Keratinocyte (primary cell): ENCODE measurements at regions not wholly inside any gene's neighbourhood (a gene's known extent, or its start where the extent isn't known, plus 50 kb on each side); places are given as distances from the start of the nearest gene placed in this dataset.

Source experiments
- DNase-seq: peaks from one replicate; pipeline ENCODE4 v3.0.0-alpha.2; 2011; ENCODE audit warnings: low read depth, missing footprints, low spot score
- FAIRE-seq: peaks from 2 replicates; lab custom pipeline; 2011; peaks lifted over from hg19 to GRCh38; lab: Jason Lieb, UNC
- H2AFZ ChIP-seq: 2 replicates; pipeline ENCODE4 v1.6.0; 2012; ENCODE audit warnings: low read length, control low read depth, inconsistent platforms; ENCODE audit not compliant: control insufficient read depth
- H3K27ac ChIP-seq: 2 replicates; pipeline ENCODE4 v1.5.1; 2011; ENCODE audit warnings: low read length; ENCODE audit not compliant: control insufficient read depth, insufficient read depth
- H3K27me3 ChIP-seq: 3 replicates; pipeline ENCODE4 v1.6.0; 2011; ENCODE audit warnings: low read length; ENCODE audit not compliant: control insufficient read depth, insufficient read depth; ENCODE audit errors: extremely low read depth
- H3K36me3 ChIP-seq, 2 experiments: 2 replicates in 1 of 2; 3 replicates in 1 of 2; pipeline ENCODE4 v1.5.1; 2011; ENCODE audit warnings: low read length in 2 of 2, mild to moderate bottlenecking in 1 of 2; ENCODE audit not compliant: control insufficient read depth in 2 of 2, insufficient read depth in 2 of 2; ENCODE audit errors: extremely low read depth in 1 of 2
- H3K4me1 ChIP-seq: 3 replicates; pipeline ENCODE4 v1.5.1; 2011; ENCODE audit warnings: low read length; ENCODE audit not compliant: control insufficient read depth, insufficient read depth; ENCODE audit errors: extremely low read depth
- H3K4me2 ChIP-seq: 3 replicates; pipeline ENCODE4 v1.6.0; 2011; ENCODE audit warnings: low read depth, low read length; ENCODE audit not compliant: control insufficient read depth, insufficient read depth; ENCODE audit errors: extremely low read depth
- H3K4me3 ChIP-seq, 3 experiments: fragments of 200-600 bp in 1 of 3; sonication (generic) in 1 of 3; 2 replicates in 2 of 3; 3 replicates in 1 of 3; pipeline ENCODE4 v1.5.1; 2011 to 2016; ENCODE audit warnings: low read length in 3 of 3, mild to moderate bottlenecking in 3 of 3, control low read depth in 2 of 3, inconsistent platforms in 1 of 3, low read depth in 1 of 3, mixed read lengths in 1 of 3, mixed run types in 1 of 3, moderate library complexity in 1 of 3; ENCODE audit not compliant: control insufficient read depth in 2 of 3, insufficient read depth in 2 of 3; ENCODE audit errors: extremely low read depth in 1 of 3
- H3K79me2 ChIP-seq: 2 replicates; pipeline ENCODE4 v1.6.0; 2012; ENCODE audit warnings: low read length; ENCODE audit not compliant: control insufficient read depth, insufficient read depth
- H3K9ac ChIP-seq: 3 replicates; pipeline ENCODE4 v1.6.0; 2011; ENCODE audit warnings: low read length; ENCODE audit not compliant: control insufficient read depth, insufficient read depth; ENCODE audit errors: extremely low read depth
- H3K9me1 ChIP-seq: 3 replicates; pipeline ENCODE4 v1.6.0; 2011; ENCODE audit warnings: low read length; ENCODE audit not compliant: control insufficient read depth, insufficient read depth; ENCODE audit errors: extremely low read depth
- H3K9me3 ChIP-seq: 2 replicates; pipeline ENCODE4 v1.5.1; 2012; ENCODE audit warnings: low read depth, low read length; ENCODE audit not compliant: control insufficient read depth
- H4K20me1 ChIP-seq: 3 replicates; pipeline ENCODE4 v1.6.0; 2011; ENCODE audit warnings: low read length; ENCODE audit not compliant: control insufficient read depth, insufficient read depth; ENCODE audit errors: extremely low read depth
- CTCF ChIP-seq, 3 experiments: IDR thresholded peaks in 1 of 3; conservative IDR thresholded peaks in 1 of 3; optimal IDR thresholded peaks in 1 of 3; 2 replicates in 2 of 3; 3 replicates in 1 of 3; pipeline versions ENCODE3 to v1.5.1; 2011; ENCODE audit warnings: low read length in 3 of 3, mild to moderate bottlenecking in 3 of 3, moderate library complexity in 2 of 3, control low read depth in 1 of 3, inconsistent platforms in 1 of 3; ENCODE audit not compliant: insufficient read depth in 2 of 3; ENCODE audit errors: extremely low read depth in 1 of 3
- EZH2 ChIP-seq: IDR thresholded peaks from one replicate; pipeline ENCODE4 v1.6.1; 2012; ENCODE audit warnings: inconsistent platforms, mild to moderate bottlenecking, low read length, moderate library complexity
- dilution Hi-C: fragments of 300-500 bp; cut with MboI; formaldehyde crosslinking; loops from one replicate; pipeline ENCODE4 v1.7.0; 2020; ENCODE audit warnings: low sequenced_read_pairs; ENCODE audit not compliant: extremely low pct_ligation_motif_present

- no peak overlapping the region for H3K27ac ChIP-seq
- no peak for FAIRE-seq
These were observed 71.2 kb upstream of the POMGNT2 start for GRCh38 chr3:43177085-43177484.

GRCh38 chr3:43176666-43177065 lies 70.8 kb upstream of the POMGNT2 start:
- no peak overlapping the region for H3K27ac ChIP-seq

More at GRCh38 chr3:43177085-43177484, 71.2 kb upstream of the POMGNT2 start:
- H2AFZ ChIP-seq: no peak overlapping the region
- TF ChIP-seq CTCF (optimal IDR thresholded peaks at IDR 0.05 in 1 of 3, IDR thresholded peaks at IDR 0.05 in 1 of 3, conservative IDR thresholded peaks at IDR 0.05 in 1 of 3; ENCODE audit: extremely low read depth in 1 of 3, insufficient read depth in 2 of 3, low read length in 3 of 3) (no peak), EZH2 (no peak)
- no peaks in the 10 kb centered on the region for H3K36me3 ChIP-seq
- no peaks in the 10 kb centered on the region for H3K27me3 ChIP-seq
- H3K9me1 ChIP-seq: no peaks in the 10 kb centered on the region
- dilution Hi-C loops: no loop called here
- no peak overlapping the region for H3K4me3 ChIP-seq
- no peak overlapping the region for H3K4me2 ChIP-seq
- peaks cover 3% of the 10 kb centered on the region for H3K9me3 ChIP-seq
- H3K9ac ChIP-seq: no peak overlapping the region
- peaks cover 35% of the 10 kb centered on the region for H3K4me1 ChIP-seq
- H4K20me1 ChIP-seq: no peaks in the 10 kb centered on the region
- no peaks in the 10 kb centered on the region for H3K79me2 ChIP-seq
- no peak for DNase-seq

More at GRCh38 chr3:43176666-43177065, 70.8 kb upstream of the POMGNT2 start:
- H3K36me3 ChIP-seq: no peaks in the 10 kb centered on the region
- peaks cover 3% of the 10 kb centered on the region for H3K9me3 ChIP-seq
- no peak overlapping the region for H3K4me2 ChIP-seq
- H3K79me2 ChIP-seq: no peaks in the 10 kb centered on the region
- H3K27me3 ChIP-seq: no peaks in the 10 kb centered on the region
- no peaks in the 10 kb centered on the region for H3K9me1 ChIP-seq
- no peak overlapping the region for H3K4me3 ChIP-seq
- DNase-seq (no peak), FAIRE-seq (no peak)
- H4K20me1 ChIP-seq: no peaks in the 10 kb centered on the region
- dilution Hi-C loops: no loop called here
- no peak overlapping the region for H2AFZ ChIP-seq
- no peak overlapping the region for H3K9ac ChIP-seq
- TF ChIP-seq CTCF (optimal IDR thresholded peaks at IDR 0.05 in 1 of 3, IDR thresholded peaks at IDR 0.05 in 1 of 3, conservative IDR thresholded peaks at IDR 0.05 in 1 of 3; ENCODE audit: extremely low read depth in 1 of 3, insufficient read depth in 2 of 3, low read length in 3 of 3) (no peak), EZH2 (no peak)
- peaks cover 34% of the 10 kb centered on the region for H3K4me1 ChIP-seq
